Hepatocyte (in vitro differentiated cells): ENCODE measurements at regions not wholly inside any gene's neighbourhood (a gene's known extent, or its start where the extent isn't known, plus 50 kb on each side); places are given as distances from the start of the nearest gene placed in this dataset.
A peak's percentile ranks its signal among the peaks of the same experiment; 100 is the strongest.

Source experiments
- DNase-seq: peaks from one replicate; pipeline ENCODE4 v3.0.0-alpha.2; 2016; ENCODE audit warnings: low spot score
- H2AFZ ChIP-seq: fragments of 200-600 bp; sonication (generic); 2 replicates; pipeline ENCODE4 v1.6.0; 2016; ENCODE audit warnings: antibody characterized with exemption, mild to moderate bottlenecking
- H3K27ac ChIP-seq: fragments of 200-600 bp; sonication (generic); 2 replicates; pipeline ENCODE4 v1.5.1; 2016; ENCODE audit warnings: mild to moderate bottlenecking
- H3K27me3 ChIP-seq: fragments of 200-600 bp; sonication (generic); 2 replicates; pipeline ENCODE4 v1.6.1; 2016
- H3K36me3 ChIP-seq: fragments of 200-600 bp; sonication (generic); replicated peaks from 2 replicates; pipeline ENCODE4 v1.5.1; 2016; ENCODE audit warnings: low read depth; ENCODE audit not compliant: insufficient read depth
- H3K4me1 ChIP-seq: fragments of 200-600 bp; sonication (generic); 2 replicates; pipeline ENCODE4 v1.5.1; 2016; ENCODE audit warnings: mild to moderate bottlenecking, moderate library complexity; ENCODE audit not compliant: insufficient read depth
- H3K4me2 ChIP-seq: fragments of 200-600 bp; sonication (generic); 2 replicates; pipeline ENCODE4 v1.6.0; 2016
- H3K4me3 ChIP-seq: fragments of 200-600 bp; sonication (generic); 2 replicates; pipeline ENCODE4 v1.5.1; 2016; ENCODE audit warnings: mild to moderate bottlenecking
- H3K79me2 ChIP-seq: fragments of 200-600 bp; sonication (generic); 2 replicates; pipeline ENCODE4 v1.6.0; 2017; ENCODE audit warnings: mild to moderate bottlenecking
- H3K9me2 ChIP-seq: fragments of 200-600 bp; sonication (generic); replicated peaks from 2 replicates; pipeline ENCODE4 v1.6.0; 2017; ENCODE audit warnings: mild to moderate bottlenecking; ENCODE audit not compliant: insufficient read depth
- H3K9me3 ChIP-seq: fragments of 200-600 bp; sonication (generic); 2 replicates; pipeline ENCODE4 v1.5.1; 2016; ENCODE audit warnings: low read depth, mild to moderate bottlenecking
- H4K20me1 ChIP-seq: fragments of 200-600 bp; sonication (generic); 2 replicates; pipeline ENCODE4 v1.6.0; 2016; ENCODE audit warnings: mild to moderate bottlenecking; ENCODE audit not compliant: insufficient read depth, poor library complexity, severe bottlenecking
- CTCF ChIP-seq: fragments of 200-600 bp; sonication (generic); IDR thresholded peaks from 2 replicates; pipeline ENCODE4 v1.5.1; 2016; ENCODE audit warnings: antibody characterized with exemption, mild to moderate bottlenecking; ENCODE audit not compliant: poor library complexity
- EZH2 ChIP-seq: fragments of 200-600 bp; sonication (generic); IDR thresholded peaks from 2 replicates; pipeline ENCODE4 v1.6.1; 2016; ENCODE audit warnings: antibody characterized with exemption, mild to moderate bottlenecking, borderline replicate concordance
- EZH2phosphoT487 ChIP-seq: fragments of 200-600 bp; sonication (generic); IDR thresholded peaks from one replicate; pipeline ENCODE4 v1.6.1; 2018; ENCODE audit warnings: antibody characterized with exemption, mild to moderate bottlenecking, low read depth, moderate library complexity; ENCODE audit not compliant: unreplicated experiment, severe bottlenecking
- WGBS: methylation state at CpG from one replicate; pipeline ENCODE4 v1.1.6; 2016; ENCODE audit warnings: low lambda C conversion rate; ENCODE audit errors: missing lambda C conversion rate; 5-methylcytosine and 5-hydroxymethylcytosine counted together

- no peak overlapping the region for H3K27ac ChIP-seq
- no peaks in the 10 kb centered on the region for H4K20me1 ChIP-seq
- no peak for DNase-seq
- no peaks in the 10 kb centered on the region for H3K4me1 ChIP-seq
- H3K9me3 ChIP-seq: no peaks in the 10 kb centered on the region
- H3K9me2 ChIP-seq: no peaks in the 10 kb centered on the region
- H2AFZ ChIP-seq: no peak overlapping the region
- WGBS: 88% methylated on average over 18 of the region's 18 CpGs
- no peak for TF ChIP-seq EZH2
- no peaks in the 10 kb centered on the region for H3K36me3 ChIP-seq
- no peak overlapping the region for H3K4me3 ChIP-seq
- no peaks in the 10 kb centered on the region for H3K79me2 ChIP-seq
- H3K27me3 ChIP-seq: no peaks in the 10 kb centered on the region
- H3K4me2 ChIP-seq: no peak overlapping the region
These were observed 151.4 kb upstream of the NXPH2 start for GRCh38 chr2:138931284-138932256.

- H3K4me2 ChIP-seq: no peak overlapping the region
- H3K9me2 ChIP-seq: no peaks in the 10 kb centered on the region
- H3K36me3 ChIP-seq: no peaks in the 10 kb centered on the region
- H4K20me1 ChIP-seq: no peaks in the 10 kb centered on the region
- 85% methylated on average over 6 of the region's 6 CpGs for WGBS
- no peak overlapping the region for H3K27ac ChIP-seq
- H3K27me3 ChIP-seq: no peaks in the 10 kb centered on the region
- H3K9me3 ChIP-seq: no peaks in the 10 kb centered on the region
- TF ChIP-seq EZH2phosphoT487: no peak
- TF ChIP-seq EZH2: no peak
- TF ChIP-seq CTCF: no peak
- H2AFZ ChIP-seq: no peak overlapping the region
- no peak for DNase-seq
- H3K4me1 ChIP-seq: no peaks in the 10 kb centered on the region
- H3K4me3 ChIP-seq: no peak overlapping the region
- no peaks in the 10 kb centered on the region for H3K79me2 ChIP-seq
These were observed 150.4 kb upstream of the NXPH2 start for GRCh38 chr2:138930571-138930970.

- Histone ChIP-seq H3K79me2 (no peaks in the 10 kb centered on the region), H3K4me2 (no peak overlapping the region), H3K4me1 (no peaks in the 10 kb centered on the region), H3K9me3 (no peaks in the 10 kb centered on the region), H3K9me2 (no peaks in the 10 kb centered on the region), H4K20me1 (no peaks in the 10 kb centered on the region), H3K4me3 (no peak overlapping the region), H3K36me3 (no peaks in the 10 kb centered on the region), H3K27me3 (no peaks in the 10 kb centered on the region), H2AFZ (no peak overlapping the region), H3K27ac (no peak overlapping the region)
- WGBS: 88% methylated on average over 1 of the region's 1 CpG
- DNase-seq: no peak
- TF ChIP-seq EZH2phosphoT487 (no peak), EZH2 (no peak), CTCF (no peak)
These were observed 148.3 kb upstream of the NXPH2 start for GRCh38 chr2:138928374-138929021.

GRCh38 chr2:138922973-138923563, 142.9 kb upstream of the NXPH2 start:
- H4K20me1 ChIP-seq: no peaks in the 10 kb centered on the region
- H2AFZ ChIP-seq: no peak overlapping the region
- DNase-seq: peak; percentile 31
- H3K4me1 ChIP-seq: no peaks in the 10 kb centered on the region
- no peaks in the 10 kb centered on the region for H3K27me3 ChIP-seq
- no peaks in the 10 kb centered on the region for H3K9me2 ChIP-seq
- no peaks in the 10 kb centered on the region for H3K9me3 ChIP-seq
- no peak overlapping the region for H3K4me2 ChIP-seq
- H3K4me3 ChIP-seq: no peak overlapping the region
- no peaks in the 10 kb centered on the region for H3K79me2 ChIP-seq
- 20% methylated on average over 2 of the region's 2 CpGs for WGBS
- no peak overlapping the region for H3K27ac ChIP-seq
- TF ChIP-seq EZH2phosphoT487 (no peak), CTCF (peak; percentile 77), EZH2 (no peak)
- no peaks in the 10 kb centered on the region for H3K36me3 ChIP-seq
